ENCODE measurements at regions not wholly inside any gene's neighbourhood (a gene's known extent, or its start where the extent isn't known, plus 50 kb on each side); places are given as distances from the start of the nearest gene placed in this dataset.

DNA sequence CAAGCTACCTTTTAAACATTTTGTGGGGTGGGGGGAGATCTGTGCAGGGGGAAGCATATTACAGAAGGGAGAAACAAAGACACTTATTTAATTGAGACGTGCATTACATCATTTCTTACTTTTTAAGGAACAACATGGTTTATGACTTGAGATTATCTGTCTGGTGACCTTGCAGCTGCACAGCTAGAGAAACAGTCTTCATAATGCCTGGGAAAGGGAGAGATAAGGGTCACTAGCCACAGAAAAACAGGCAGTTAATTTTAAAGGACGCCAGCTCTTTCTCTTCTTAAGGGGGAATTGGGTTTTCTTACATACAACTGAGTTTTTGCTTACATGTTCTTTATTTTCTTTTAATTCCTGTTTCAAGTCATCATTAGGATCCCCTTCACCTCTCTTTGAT is 147.9 kb downstream of the SST start (continued):
- TF ChIP-seq POU5F1 (IDR thresholded peaks at IDR 0.05; ENCODE audit: borderline replicate concordance, low read depth, low read length, partially characterized antibody) (no peak), ZNF785 (CRISPR knock-in tag; IDR thresholded peaks at IDR 0.05) (no peak), DNMT1 (IDR thresholded peaks at IDR 0.05) (no peak), MCM5 (IDR thresholded peaks at IDR 0.05; ENCODE audit: low read depth) (no peak), XRCC5 (IDR thresholded peaks at IDR 0.05; ENCODE audit: low read depth, low read length) (no peak), C11orf30 (IDR thresholded peaks at IDR 0.05; ENCODE audit: low read depth) (peak; percentile 47; the same call in 1 of the 2 replicates), BRCA1 (IDR thresholded peaks at IDR 0.05) (no peak), BRCA1 (CRISPR knock-in tag; IDR thresholded peaks at IDR 0.05) (no peak), JUN (IDR thresholded peaks at IDR 0.05; ENCODE audit: borderline replicate concordance, low read depth, low read length) (no peak), JUN (CRISPR knock-in tag; IDR thresholded peaks at IDR 0.05; ENCODE audit: borderline replicate concordance) (no peak), NFE2L1 (tag; IDR thresholded peaks at IDR 0.05; ENCODE audit: borderline replicate concordance, low read depth) (no peak), ZNF146 (CRISPR knock-in tag; IDR thresholded peaks at IDR 0.05; ENCODE audit: unreplicated experiment) (no peak), ZNF263 (CRISPR knock-in tag; IDR thresholded peaks at IDR 0.05; ENCODE audit: borderline replicate concordance) (no peak), ARID1B (IDR thresholded peaks at IDR 0.05) (peak; percentile 89), SMARCA4 (IDR thresholded peaks at IDR 0.05) (peak; percentile 83), MTA3 (IDR thresholded peaks at IDR 0.05; ENCODE audit: borderline replicate concordance) (no peak), ZNF830 (CRISPR knock-in tag; IDR thresholded peaks at IDR 0.05) (no peak), NFIC (IDR thresholded peaks at IDR 0.05) (peak; percentile 46; the same call in 1 of the 2 replicates)
- TF ChIP-seq, protein P1, sequence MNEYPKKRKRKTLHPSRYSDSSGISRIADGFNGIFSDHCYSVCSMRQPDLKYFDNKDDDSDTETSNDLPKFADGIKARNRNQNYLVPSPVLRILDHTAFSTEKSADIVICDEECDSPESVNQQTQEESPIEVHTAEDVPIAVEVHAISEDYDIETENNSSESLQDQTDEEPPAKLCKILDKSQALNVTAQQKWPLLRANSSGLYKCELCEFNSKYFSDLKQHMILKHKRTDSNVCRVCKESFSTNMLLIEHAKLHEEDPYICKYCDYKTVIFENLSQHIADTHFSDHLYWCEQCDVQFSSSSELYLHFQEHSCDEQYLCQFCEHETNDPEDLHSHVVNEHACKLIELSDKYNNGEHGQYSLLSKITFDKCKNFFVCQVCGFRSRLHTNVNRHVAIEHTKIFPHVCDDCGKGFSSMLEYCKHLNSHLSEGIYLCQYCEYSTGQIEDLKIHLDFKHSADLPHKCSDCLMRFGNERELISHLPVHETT (CRISPR knock-in tag; conservative IDR thresholded peaks at IDR 0.05 in 1 of 2, IDR thresholded peaks at IDR 0.05 in 1 of 2), result peak in 1 of 2 experiments; percentile 54; a peak in 1 of 4 replicates
- TF ChIP-seq, protein P2, sequence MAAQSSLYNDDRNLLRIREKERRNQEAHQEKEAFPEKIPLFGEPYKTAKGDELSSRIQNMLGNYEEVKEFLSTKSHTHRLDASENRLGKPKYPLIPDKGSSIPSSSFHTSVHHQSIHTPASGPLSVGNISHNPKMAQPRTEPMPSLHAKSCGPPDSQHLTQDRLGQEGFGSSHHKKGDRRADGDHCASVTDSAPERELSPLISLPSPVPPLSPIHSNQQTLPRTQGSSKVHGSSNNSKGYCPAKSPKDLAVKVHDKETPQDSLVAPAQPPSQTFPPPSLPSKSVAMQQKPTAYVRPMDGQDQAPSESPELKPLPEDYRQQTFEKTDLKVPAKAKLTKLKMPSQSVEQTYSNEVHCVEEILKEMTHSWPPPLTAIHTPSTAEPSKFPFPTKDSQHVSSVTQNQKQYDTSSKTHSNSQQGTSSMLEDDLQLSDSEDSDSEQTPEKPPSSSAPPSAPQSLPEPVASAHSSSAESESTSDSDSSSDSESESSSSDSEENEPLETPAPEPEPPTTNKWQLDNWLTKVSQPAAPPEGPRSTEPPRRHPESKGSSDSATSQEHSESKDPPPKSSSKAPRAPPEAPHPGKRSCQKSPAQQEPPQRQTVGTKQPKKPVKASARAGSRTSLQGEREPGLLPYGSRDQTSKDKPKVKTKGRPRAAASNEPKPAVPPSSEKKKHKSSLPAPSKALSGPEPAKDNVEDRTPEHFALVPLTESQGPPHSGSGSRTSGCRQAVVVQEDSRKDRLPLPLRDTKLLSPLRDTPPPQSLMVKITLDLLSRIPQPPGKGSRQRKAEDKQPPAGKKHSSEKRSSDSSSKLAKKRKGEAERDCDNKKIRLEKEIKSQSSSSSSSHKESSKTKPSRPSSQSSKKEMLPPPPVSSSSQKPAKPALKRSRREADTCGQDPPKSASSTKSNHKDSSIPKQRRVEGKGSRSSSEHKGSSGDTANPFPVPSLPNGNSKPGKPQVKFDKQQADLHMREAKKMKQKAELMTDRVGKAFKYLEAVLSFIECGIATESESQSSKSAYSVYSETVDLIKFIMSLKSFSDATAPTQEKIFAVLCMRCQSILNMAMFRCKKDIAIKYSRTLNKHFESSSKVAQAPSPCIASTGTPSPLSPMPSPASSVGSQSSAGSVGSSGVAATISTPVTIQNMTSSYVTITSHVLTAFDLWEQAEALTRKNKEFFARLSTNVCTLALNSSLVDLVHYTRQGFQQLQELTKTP (IDR thresholded peaks at IDR 0.05; ENCODE audit: low read depth in 1 of 2, partially characterized antibody in 2 of 2), result peak; percentile 26 to 59
- TF ChIP-seq, protein P3, sequence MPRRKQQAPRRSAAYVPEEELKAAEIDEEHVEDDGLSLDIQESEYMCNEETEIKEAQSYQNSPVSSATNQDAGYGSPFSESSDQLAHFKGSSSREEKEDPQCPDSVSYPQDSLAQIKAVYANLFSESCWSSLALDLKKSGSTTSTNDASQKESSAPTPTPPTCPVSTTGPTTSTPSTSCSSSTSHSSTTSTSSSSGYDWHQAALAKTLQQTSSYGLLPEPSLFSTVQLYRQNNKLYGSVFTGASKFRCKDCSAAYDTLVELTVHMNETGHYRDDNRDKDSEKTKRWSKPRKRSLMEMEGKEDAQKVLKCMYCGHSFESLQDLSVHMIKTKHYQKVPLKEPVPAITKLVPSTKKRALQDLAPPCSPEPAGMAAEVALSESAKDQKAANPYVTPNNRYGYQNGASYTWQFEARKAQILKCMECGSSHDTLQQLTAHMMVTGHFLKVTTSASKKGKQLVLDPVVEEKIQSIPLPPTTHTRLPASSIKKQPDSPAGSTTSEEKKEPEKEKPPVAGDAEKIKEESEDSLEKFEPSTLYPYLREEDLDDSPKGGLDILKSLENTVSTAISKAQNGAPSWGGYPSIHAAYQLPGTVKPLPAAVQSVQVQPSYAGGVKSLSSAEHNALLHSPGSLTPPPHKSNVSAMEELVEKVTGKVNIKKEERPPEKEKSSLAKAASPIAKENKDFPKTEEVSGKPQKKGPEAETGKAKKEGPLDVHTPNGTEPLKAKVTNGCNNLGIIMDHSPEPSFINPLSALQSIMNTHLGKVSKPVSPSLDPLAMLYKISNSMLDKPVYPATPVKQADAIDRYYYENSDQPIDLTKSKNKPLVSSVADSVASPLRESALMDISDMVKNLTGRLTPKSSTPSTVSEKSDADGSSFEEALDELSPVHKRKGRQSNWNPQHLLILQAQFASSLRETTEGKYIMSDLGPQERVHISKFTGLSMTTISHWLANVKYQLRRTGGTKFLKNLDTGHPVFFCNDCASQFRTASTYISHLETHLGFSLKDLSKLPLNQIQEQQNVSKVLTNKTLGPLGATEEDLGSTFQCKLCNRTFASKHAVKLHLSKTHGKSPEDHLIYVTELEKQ (CRISPR knock-in tag; IDR thresholded peaks at IDR 0.05), result no peak

Measured in K562 (cell line).